ENCODE measurements at regions not wholly inside any gene's neighbourhood (a gene's known extent, or its start where the extent isn't known, plus 50 kb on each side); places are given as distances from the start of the nearest gene placed in this dataset.

DNA sequence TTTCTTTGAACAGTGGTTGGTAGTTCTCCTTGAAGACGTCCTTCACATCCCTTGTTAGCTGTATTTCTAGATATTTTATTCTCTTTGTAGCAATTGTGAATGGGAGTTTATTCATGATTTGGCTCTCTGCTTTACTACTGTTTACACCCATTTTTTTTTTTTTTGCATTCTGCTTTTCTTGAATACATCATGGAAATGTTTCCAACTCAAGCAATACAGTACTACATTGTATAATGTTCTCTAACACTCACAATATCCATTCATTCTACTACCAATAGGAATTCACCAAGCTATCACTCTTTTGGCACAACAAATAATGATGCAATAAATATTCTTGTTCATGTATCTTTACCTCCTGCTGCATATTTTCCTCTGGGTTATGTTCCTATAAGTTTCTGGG lies 801.7 kb downstream of the NTRK3 start:
- TF ChIP-seq CTCF (IDR thresholded peaks at IDR 0.05; ENCODE audit: low read depth, low read length, missing control alignments): no peak
- no peak for DNase-seq (ENCODE audit: extremely low read depth, low read depth)

DNA sequence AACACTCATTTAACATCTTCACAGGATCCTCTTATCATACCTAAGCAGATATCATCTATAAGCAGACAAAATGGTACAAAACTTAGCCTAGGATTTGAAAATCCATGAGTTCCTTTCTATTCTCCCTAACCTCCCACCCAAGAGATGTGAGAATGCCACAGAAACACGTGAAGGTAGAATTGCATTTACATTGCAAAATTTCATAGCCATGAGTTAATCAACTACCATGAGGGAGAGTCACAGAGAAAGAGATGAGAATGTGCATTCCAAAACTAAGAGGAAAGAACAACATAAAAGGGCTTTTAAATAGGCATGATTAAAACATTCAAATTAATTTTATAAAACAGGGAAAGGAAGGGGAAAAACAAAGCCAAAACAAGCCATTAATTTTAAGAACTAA lies 806.2 kb downstream of the NTRK3 start:
- DNase-seq (ENCODE audit: extremely low read depth, low read depth): no peak

More for the DNA sequence above, 801.7 kb downstream of the NTRK3 start:
- H3K4me3 ChIP-seq (replicated peaks; ENCODE audit: low read depth, low read length): no peak overlapping the region

GRCh38 chr15:87439090-87439489 lies 817.4 kb downstream of the NTRK3 start:
- DNase-seq (ENCODE audit: extremely low read depth, low read depth): no peak
- no peak for TF ChIP-seq CTCF (IDR thresholded peaks at IDR 0.05; ENCODE audit: low read depth, low read length, missing control alignments)
- no peak overlapping the region for H3K4me3 ChIP-seq (replicated peaks; ENCODE audit: low read depth, low read length)

More for the DNA sequence above, 806.2 kb downstream of the NTRK3 start:
- no peak for TF ChIP-seq CTCF (IDR thresholded peaks at IDR 0.05; ENCODE audit: low read depth, low read length, missing control alignments)
- H3K4me3 ChIP-seq (replicated peaks; ENCODE audit: low read depth, low read length): no peak overlapping the region

DNA sequence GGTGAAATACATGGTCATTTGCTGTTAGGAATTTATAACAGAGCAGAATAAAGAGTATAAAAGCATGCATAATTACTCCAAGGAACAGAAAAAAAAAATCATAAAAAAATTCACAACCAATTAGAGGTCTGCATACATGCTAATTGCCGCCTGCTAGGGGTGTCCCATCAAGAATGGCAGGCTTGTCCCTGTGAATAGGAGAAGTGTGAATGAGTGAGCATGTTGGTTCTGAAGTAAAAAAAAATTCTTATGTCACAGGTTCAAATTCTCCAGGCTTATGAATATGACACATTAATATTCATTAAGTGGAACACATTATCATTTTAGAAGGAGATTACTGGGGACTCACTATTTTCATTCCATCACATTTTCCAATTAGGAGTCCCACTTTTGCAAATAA lies 822.7 kb downstream of the NTRK3 start:
- DNase-seq (ENCODE audit: extremely low read depth, low read depth): no peak
- TF ChIP-seq CTCF (IDR thresholded peaks at IDR 0.05; ENCODE audit: low read depth, low read length, missing control alignments): no peak
- H3K4me3 ChIP-seq (replicated peaks; ENCODE audit: low read depth, low read length): no peak overlapping the region

GRCh38 chr15:87429754-87430153 lies 826.8 kb downstream of the NTRK3 start:
- DNase-seq (ENCODE audit: extremely low read depth, low read depth): no peak
- no peak for TF ChIP-seq CTCF (IDR thresholded peaks at IDR 0.05; ENCODE audit: low read depth, low read length, missing control alignments)
- H3K4me3 ChIP-seq (replicated peaks; ENCODE audit: low read depth, low read length): no peak overlapping the region

GRCh38 chr15:87420017-87420416 lies 836.5 kb downstream of the NTRK3 start:
- DNase-seq (ENCODE audit: extremely low read depth, low read depth): no peak
- H3K4me3 ChIP-seq (replicated peaks; ENCODE audit: low read depth, low read length): no peak overlapping the region
- no peak for TF ChIP-seq CTCF (IDR thresholded peaks at IDR 0.05; ENCODE audit: low read depth, low read length, missing control alignments)

DNA sequence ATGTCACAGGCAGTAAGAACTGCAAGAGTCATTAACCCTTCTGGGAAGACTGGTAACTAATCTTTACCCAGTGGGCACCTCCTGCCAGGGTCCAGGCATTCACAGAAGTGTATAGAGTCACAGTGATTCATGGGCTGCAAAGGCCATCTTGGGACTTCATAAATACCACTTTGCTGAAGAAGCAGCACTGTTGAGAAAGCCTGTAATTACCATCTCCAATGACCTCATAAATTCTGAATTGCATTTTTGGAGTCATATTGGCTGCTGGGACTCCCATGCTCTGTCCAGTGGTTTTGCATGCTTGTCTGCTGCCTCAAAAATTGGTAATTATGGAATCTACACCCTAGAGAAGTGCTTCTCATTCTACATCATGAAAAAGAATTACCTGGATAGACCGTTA lies 837.2 kb downstream of the NTRK3 start:
- no peak overlapping the region for H3K4me3 ChIP-seq (replicated peaks; ENCODE audit: low read depth, low read length)
- TF ChIP-seq CTCF (IDR thresholded peaks at IDR 0.05; ENCODE audit: low read depth, low read length, missing control alignments): no peak
- no peak for DNase-seq (ENCODE audit: extremely low read depth, low read depth)
